ENCODE measurements at regions not wholly inside any gene's neighbourhood (a gene's known extent, or its start where the extent isn't known, plus 50 kb on each side); places are given as distances from the start of the nearest gene placed in this dataset.

DNA sequence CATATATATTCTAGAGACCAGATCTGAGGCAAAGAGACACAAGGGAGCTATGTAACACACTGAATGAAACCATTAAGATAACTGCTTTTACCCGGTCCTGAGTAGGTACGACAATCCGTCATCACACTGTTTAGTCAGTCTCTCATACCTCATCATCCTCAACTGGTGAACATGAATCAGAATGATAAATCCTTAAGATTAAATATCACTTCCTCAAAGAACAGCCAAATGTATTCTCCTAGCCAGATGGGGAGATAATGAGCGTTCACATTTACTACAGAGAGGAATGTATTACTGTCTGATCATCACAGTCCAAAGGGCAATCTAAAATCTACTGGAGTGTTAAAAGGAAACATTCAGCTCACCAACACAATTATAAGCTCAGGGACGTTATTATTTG, 319.4 kb upstream of the STAC start:
- TF ChIP-seq, protein P1, sequence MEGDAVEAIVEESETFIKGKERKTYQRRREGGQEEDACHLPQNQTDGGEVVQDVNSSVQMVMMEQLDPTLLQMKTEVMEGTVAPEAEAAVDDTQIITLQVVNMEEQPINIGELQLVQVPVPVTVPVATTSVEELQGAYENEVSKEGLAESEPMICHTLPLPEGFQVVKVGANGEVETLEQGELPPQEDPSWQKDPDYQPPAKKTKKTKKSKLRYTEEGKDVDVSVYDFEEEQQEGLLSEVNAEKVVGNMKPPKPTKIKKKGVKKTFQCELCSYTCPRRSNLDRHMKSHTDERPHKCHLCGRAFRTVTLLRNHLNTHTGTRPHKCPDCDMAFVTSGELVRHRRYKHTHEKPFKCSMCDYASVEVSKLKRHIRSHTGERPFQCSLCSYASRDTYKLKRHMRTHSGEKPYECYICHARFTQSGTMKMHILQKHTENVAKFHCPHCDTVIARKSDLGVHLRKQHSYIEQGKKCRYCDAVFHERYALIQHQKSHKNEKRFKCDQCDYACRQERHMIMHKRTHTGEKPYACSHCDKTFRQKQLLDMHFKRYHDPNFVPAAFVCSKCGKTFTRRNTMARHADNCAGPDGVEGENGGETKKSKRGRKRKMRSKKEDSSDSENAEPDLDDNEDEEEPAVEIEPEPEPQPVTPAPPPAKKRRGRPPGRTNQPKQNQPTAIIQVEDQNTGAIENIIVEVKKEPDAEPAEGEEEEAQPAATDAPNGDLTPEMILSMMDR (IDR thresholded peaks at IDR 0.05), result no peak
- no peak for TF ChIP-seq POLR2A (IDR thresholded peaks at IDR 0.05)

Data from lower leg skin (tissue), 3 donors.